HepG2 (cell line): ENCODE measurements at regions not wholly inside any gene's neighbourhood (a gene's known extent, or its start where the extent isn't known, plus 50 kb on each side); places are given as distances from the start of the nearest gene placed in this dataset.

Experiments
- HNF4A ChIP-seq: sonication (generic); formaldehyde crosslinking; IDR thresholded peaks from 2 replicates; pipeline ENCODE4 v1.4.0; 2020; ENCODE audit warnings: missing genetic modification reagents
- RFX5 ChIP-seq: IDR thresholded peaks from 2 replicates; pipeline ENCODE4 v1.6.1; 2011; ENCODE audit warnings: low read depth, low read length, improper control_type of control experiment
- SAP130 ChIP-seq: IDR thresholded peaks from 2 replicates; pipeline ENCODE4 v1.6.1; 2016; ENCODE audit warnings: low read depth
- ZNF652 ChIP-seq: IDR thresholded peaks from 2 replicates; pipeline ENCODE4 v1.6.1; 2016; ENCODE audit warnings: low read depth, borderline replicate concordance
- TF ChIP-seq, protein P1 (sequence below): IDR thresholded peaks from 2 replicates; pipeline ENCODE4 v1.4.0; 2020; ENCODE audit warnings: mild to moderate bottlenecking, missing genetic modification reagents
- TF ChIP-seq, protein P2 (sequence below): sonication (generic); formaldehyde crosslinking; IDR thresholded peaks from 2 replicates; pipeline ENCODE4 v1.8.0; 2022; ENCODE audit warnings: missing genetic modification reagents, mild to moderate bottlenecking, moderate library complexity, borderline replicate concordance
- TF ChIP-seq, protein P3 (sequence below): sonication (generic); formaldehyde crosslinking; IDR thresholded peaks from 2 replicates; pipeline ENCODE4 v1.5.0; 2020; ENCODE audit warnings: mild to moderate bottlenecking, missing genetic modification reagents
- TF ChIP-seq, protein P4 (sequence below): sonication (generic); formaldehyde crosslinking; IDR thresholded peaks from 2 replicates; pipeline ENCODE4 v1.5.0; 2020; ENCODE audit warnings: mild to moderate bottlenecking, low read depth, missing genetic modification reagents, borderline replicate concordance

DNA sequence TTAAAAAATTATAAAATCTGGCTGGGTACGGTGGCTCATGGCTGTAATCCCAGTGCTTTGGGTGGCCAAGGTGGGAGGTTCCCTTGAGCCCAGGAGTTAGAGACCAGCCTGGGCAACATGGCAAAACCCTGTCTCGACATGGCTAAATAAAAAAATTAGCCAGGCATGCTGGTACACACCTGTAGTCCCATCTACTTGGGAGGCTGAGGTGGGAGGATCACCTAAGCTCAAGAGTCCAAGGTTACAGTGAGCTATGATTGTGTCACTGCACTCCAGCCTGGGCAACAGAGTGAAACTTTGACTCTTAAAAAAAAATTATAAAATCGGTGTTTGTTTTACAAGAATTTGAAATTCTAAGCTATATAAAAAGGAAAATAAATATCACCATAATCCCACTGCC, 141.8 kb downstream of the SLC38A6 start (continued):
- TF ChIP-seq, protein P1, sequence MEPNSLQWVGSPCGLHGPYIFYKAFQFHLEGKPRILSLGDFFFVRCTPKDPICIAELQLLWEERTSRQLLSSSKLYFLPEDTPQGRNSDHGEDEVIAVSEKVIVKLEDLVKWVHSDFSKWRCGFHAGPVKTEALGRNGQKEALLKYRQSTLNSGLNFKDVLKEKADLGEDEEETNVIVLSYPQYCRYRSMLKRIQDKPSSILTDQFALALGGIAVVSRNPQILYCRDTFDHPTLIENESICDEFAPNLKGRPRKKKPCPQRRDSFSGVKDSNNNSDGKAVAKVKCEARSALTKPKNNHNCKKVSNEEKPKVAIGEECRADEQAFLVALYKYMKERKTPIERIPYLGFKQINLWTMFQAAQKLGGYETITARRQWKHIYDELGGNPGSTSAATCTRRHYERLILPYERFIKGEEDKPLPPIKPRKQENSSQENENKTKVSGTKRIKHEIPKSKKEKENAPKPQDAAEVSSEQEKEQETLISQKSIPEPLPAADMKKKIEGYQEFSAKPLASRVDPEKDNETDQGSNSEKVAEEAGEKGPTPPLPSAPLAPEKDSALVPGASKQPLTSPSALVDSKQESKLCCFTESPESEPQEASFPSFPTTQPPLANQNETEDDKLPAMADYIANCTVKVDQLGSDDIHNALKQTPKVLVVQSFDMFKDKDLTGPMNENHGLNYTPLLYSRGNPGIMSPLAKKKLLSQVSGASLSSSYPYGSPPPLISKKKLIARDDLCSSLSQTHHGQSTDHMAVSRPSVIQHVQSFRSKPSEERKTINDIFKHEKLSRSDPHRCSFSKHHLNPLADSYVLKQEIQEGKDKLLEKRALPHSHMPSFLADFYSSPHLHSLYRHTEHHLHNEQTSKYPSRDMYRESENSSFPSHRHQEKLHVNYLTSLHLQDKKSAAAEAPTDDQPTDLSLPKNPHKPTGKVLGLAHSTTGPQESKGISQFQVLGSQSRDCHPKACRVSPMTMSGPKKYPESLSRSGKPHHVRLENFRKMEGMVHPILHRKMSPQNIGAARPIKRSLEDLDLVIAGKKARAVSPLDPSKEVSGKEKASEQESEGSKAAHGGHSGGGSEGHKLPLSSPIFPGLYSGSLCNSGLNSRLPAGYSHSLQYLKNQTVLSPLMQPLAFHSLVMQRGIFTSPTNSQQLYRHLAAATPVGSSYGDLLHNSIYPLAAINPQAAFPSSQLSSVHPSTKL: 0 out of 2 replicates have a peak, but pooled peaks have one; percentile 23
- TF ChIP-seq, protein P2, sequence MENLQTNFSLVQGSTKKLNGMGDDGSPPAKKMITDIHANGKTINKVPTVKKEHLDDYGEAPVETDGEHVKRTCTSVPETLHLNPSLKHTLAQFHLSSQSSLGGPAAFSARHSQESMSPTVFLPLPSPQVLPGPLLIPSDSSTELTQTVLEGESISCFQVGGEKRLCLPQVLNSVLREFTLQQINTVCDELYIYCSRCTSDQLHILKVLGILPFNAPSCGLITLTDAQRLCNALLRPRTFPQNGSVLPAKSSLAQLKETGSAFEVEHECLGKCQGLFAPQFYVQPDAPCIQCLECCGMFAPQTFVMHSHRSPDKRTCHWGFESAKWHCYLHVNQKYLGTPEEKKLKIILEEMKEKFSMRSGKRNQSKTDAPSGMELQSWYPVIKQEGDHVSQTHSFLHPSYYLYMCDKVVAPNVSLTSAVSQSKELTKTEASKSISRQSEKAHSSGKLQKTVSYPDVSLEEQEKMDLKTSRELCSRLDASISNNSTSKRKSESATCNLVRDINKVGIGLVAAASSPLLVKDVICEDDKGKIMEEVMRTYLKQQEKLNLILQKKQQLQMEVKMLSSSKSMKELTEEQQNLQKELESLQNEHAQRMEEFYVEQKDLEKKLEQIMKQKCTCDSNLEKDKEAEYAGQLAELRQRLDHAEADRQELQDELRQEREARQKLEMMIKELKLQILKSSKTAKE: no peak
- TF ChIP-seq, protein P3, sequence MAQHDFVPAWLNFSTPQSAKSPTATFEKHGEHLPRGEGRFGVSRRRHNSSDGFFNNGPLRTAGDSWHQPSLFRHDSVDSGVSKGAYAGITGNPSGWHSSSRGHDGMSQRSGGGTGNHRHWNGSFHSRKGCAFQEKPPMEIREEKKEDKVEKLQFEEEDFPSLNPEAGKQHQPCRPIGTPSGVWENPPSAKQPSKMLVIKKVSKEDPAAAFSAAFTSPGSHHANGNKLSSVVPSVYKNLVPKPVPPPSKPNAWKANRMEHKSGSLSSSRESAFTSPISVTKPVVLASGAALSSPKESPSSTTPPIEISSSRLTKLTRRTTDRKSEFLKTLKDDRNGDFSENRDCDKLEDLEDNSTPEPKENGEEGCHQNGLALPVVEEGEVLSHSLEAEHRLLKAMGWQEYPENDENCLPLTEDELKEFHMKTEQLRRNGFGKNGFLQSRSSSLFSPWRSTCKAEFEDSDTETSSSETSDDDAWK (CRISPR knock-in tag): no peak
- TF ChIP-seq RFX5: no peak
- TF ChIP-seq SAP130 (CRISPR knock-in tag): no peak
- no peak for TF ChIP-seq ZNF652
- TF ChIP-seq, protein P4, sequence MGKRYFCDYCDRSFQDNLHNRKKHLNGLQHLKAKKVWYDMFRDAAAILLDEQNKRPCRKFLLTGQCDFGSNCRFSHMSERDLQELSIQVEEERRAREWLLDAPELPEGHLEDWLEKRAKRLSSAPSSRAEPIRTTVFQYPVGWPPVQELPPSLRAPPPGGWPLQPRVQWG: no peak
- peak; percentile 79 for TF ChIP-seq HNF4A
